Thoracic aorta (tissue), 2 donors: ENCODE measurements at regions not wholly inside any gene's neighbourhood (a gene's known extent, or its start where the extent isn't known, plus 50 kb on each side); places are given as distances from the start of the nearest gene placed in this dataset.

Experiments
- ATAC-seq: fragments of 150-250 bp; one replicate; pipeline ENCODE4 v1.8.0; 2017; ENCODE audit warnings: low read depth; ENCODE audit not compliant: insufficient number of reproducible peaks, low FRiP score
- DNase-seq: peaks from one replicate; pipeline ENCODE4 v3.0.0-alpha.2; 2020; ENCODE audit warnings: low spot score
- H3K27ac ChIP-seq, 2 donors: fragments of 200-600 bp; sonication (generic); 1 replicate in 1 of 2; 2 replicates in 1 of 2; pipeline ENCODE4 v1.5.1; 2016; ENCODE audit warnings: mild to moderate bottlenecking in 2 of 2, moderate library complexity in 2 of 2
- H3K27me3 ChIP-seq: fragments of 200-600 bp; sonication (generic); replicated peaks from 2 replicates; pipeline ENCODE4 v1.6.0; 2016; ENCODE audit warnings: mild to moderate bottlenecking; ENCODE audit not compliant: insufficient read depth
- H3K36me3 ChIP-seq: fragments of 200-600 bp; sonication (generic); one replicate; pipeline ENCODE4 v1.5.1; 2016
- H3K4me1 ChIP-seq, 2 donors: fragments of 200-600 bp; sonication (generic); 1 replicate in 1 of 2; 2 replicates in 1 of 2; pipeline versions ENCODE4 v1.5.1 to v1.6.0; 2016; ENCODE audit warnings: low read depth in 2 of 2, mild to moderate bottlenecking in 1 of 2; ENCODE audit not compliant: control insufficient read depth in 1 of 2
- H3K4me3 ChIP-seq: fragments of 200-600 bp; sonication (generic); 2 replicates; pipeline ENCODE4 v1.5.1; 2016; ENCODE audit warnings: mild to moderate bottlenecking
- H3K9me3 ChIP-seq: fragments of 200-600 bp; sonication (generic); 2 replicates; pipeline ENCODE4 v1.5.1; 2016
- CTCF ChIP-seq: fragments of 200-600 bp; sonication (generic); IDR thresholded peaks from one replicate; pipeline ENCODE4 v1.5.1; 2019; ENCODE audit warnings: antibody characterized with exemption

- H3K4me3 ChIP-seq: no peak overlapping the region
- no peaks in the 10 kb centered on the region for H3K4me1 ChIP-seq
- H3K27me3 ChIP-seq: no peaks in the 10 kb centered on the region
- DNase-seq: no peak
- no peak overlapping the region for H3K27ac ChIP-seq
- peaks cover 17% of the 10 kb centered on the region for H3K9me3 ChIP-seq
- no peak for TF ChIP-seq CTCF
- H3K36me3 ChIP-seq: no peaks in the 10 kb centered on the region
- ATAC-seq: no peak
These were observed 98.3 kb downstream of the FOXL3 start for GRCh38 chr7:388023-388960.

GRCh38 chr7:388961-389701 is 99.2 kb downstream of the FOXL3 start:
- TF ChIP-seq CTCF: no peak
- no peak for DNase-seq
- Histone ChIP-seq H3K4me3 (no peak overlapping the region), H3K27ac (no peak overlapping the region), H3K27me3 (no peaks in the 10 kb centered on the region), H3K36me3 (no peaks in the 10 kb centered on the region), H3K4me1 (no peaks in the 10 kb centered on the region), H3K9me3 (peaks cover 9% of the 10 kb centered on the region)
- no peak for ATAC-seq

- Histone ChIP-seq H3K9me3 (peaks cover 3% of the 10 kb centered on the region), H3K4me3 (no peak overlapping the region), H3K27me3 (no peaks in the 10 kb centered on the region), H3K27ac (no peak overlapping the region), H3K4me1 (no peaks in the 10 kb centered on the region), H3K36me3 (no peaks in the 10 kb centered on the region)
- DNase-seq (no peak), ATAC-seq (no peak)
- TF ChIP-seq CTCF: no peak
These were observed 100.1 kb downstream of the FOXL3 start for GRCh38 chr7:389911-390601.

- TF ChIP-seq CTCF: no peak
- no peaks in the 10 kb centered on the region for H3K36me3 ChIP-seq
- H3K9me3 ChIP-seq: peaks cover 7% of the 10 kb centered on the region
- no peaks in the 10 kb centered on the region for H3K27me3 ChIP-seq
- no peaks in the 10 kb centered on the region for H3K4me1 ChIP-seq
- H3K27ac ChIP-seq: no peak overlapping the region
- H3K4me3 ChIP-seq: no peak overlapping the region
- DNase-seq (no peak), ATAC-seq (no peak)
These were observed 100.9 kb downstream of the FOXL3 start for GRCh38 chr7:390761-391410.
